ENCODE measurements at regions not wholly inside any gene's neighbourhood (a gene's known extent, or its start where the extent isn't known, plus 50 kb on each side); places are given as distances from the start of the nearest gene placed in this dataset.

DNA sequence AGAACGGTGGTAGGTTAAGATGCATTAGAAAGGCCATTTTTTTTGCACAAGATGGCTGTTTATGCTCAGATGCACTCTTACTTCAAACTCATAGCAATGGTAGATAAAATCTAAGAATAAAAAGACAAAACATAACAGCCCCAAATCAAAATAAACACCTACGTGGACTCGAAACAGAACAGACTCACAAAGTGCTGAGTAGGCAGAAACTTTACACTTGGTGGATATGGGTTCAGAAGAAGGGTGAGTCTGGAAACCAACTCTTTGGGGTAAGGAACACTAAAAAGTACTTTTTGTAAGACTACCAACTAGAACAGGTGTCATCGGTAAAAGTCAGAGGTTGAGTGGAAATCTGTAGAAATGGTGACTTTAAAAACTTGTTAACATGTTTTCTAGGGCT, 468.2 kb downstream of the OTOL1 start:
- TF ChIP-seq, protein P1, sequence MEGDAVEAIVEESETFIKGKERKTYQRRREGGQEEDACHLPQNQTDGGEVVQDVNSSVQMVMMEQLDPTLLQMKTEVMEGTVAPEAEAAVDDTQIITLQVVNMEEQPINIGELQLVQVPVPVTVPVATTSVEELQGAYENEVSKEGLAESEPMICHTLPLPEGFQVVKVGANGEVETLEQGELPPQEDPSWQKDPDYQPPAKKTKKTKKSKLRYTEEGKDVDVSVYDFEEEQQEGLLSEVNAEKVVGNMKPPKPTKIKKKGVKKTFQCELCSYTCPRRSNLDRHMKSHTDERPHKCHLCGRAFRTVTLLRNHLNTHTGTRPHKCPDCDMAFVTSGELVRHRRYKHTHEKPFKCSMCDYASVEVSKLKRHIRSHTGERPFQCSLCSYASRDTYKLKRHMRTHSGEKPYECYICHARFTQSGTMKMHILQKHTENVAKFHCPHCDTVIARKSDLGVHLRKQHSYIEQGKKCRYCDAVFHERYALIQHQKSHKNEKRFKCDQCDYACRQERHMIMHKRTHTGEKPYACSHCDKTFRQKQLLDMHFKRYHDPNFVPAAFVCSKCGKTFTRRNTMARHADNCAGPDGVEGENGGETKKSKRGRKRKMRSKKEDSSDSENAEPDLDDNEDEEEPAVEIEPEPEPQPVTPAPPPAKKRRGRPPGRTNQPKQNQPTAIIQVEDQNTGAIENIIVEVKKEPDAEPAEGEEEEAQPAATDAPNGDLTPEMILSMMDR (conservative IDR thresholded peaks at IDR 0.05; ENCODE audit: low read depth, low read length) = no peak
- no peak for TF ChIP-seq EZH2 (IDR thresholded peaks at IDR 0.05; ENCODE audit: borderline replicate concordance, low read depth, low read length, poor library complexity, severe bottlenecking)

All from A673 (cell line).